ENCODE measurements at regions not wholly inside any gene's neighbourhood (a gene's known extent, or its start where the extent isn't known, plus 50 kb on each side); places are given as distances from the start of the nearest gene placed in this dataset.

GRCh38 chr5:21649969-21650368, 1203.2 kb downstream of the CDH12 start:
- TF ChIP-seq CTCF (IDR thresholded peaks at IDR 0.05): no peak
- no peak for TF ChIP-seq ZFX (IDR thresholded peaks at IDR 0.05; ENCODE audit: borderline replicate concordance)
